GM12891 (cell line): ENCODE measurements at regions not wholly inside any gene's neighbourhood (a gene's known extent, or its start where the extent isn't known, plus 50 kb on each side); places are given as distances from the start of the nearest gene placed in this dataset.

ENCODE experiments used
- PAX5 ChIP-seq: IDR thresholded peaks from 2 replicates; pipeline ENCODE4 v1.6.1; 2011; ENCODE audit warnings: low read length, moderate library complexity, mild to moderate bottlenecking; ENCODE audit not compliant: insufficient read depth, severe bottlenecking
- POLR2A ChIP-seq: IDR thresholded peaks from 2 replicates; pipeline ENCODE4 v1.6.1; 2011; ENCODE audit warnings: low read depth, low read length, control low read depth
- POLR2AphosphoS5 ChIP-seq: IDR thresholded peaks from 2 replicates; pipeline ENCODE4 v1.6.1; 2011; ENCODE audit warnings: low read depth, low read length, control low read depth
- SPI1 ChIP-seq: IDR thresholded peaks from 2 replicates; pipeline ENCODE4 v1.6.1; 2011; ENCODE audit warnings: low read depth, low read length, control low read depth
- TAF1 ChIP-seq: IDR thresholded peaks from 2 replicates; pipeline ENCODE4 v1.6.1; 2011; ENCODE audit warnings: low read depth, low read length, control low read depth

GRCh38 chr4:178349601-178350000, 907.4 kb upstream of the AGA start:
- TF ChIP-seq POLR2A (no peak), TAF1 (no peak), SPI1 (no peak), PAX5 (no peak), POLR2AphosphoS5 (no peak)
